Stimulated activated CD8-positive, alpha-beta memory T cell treated with anti-CD3 and anti-CD28 coated beads, Interleukin-2, amount 100 ng/mL, for 1 hour (primary cell): ENCODE measurements at regions not wholly inside any gene's neighbourhood (a gene's known extent, or its start where the extent isn't known, plus 50 kb on each side); places are given as distances from the start of the nearest gene placed in this dataset.

Experiments
- DNase-seq, 2 donors: peaks; one replicate each; pipeline ENCODE4 v3.0.0-alpha.2; 2020; ENCODE audit warnings: low read depth in 2 of 2

DNA sequence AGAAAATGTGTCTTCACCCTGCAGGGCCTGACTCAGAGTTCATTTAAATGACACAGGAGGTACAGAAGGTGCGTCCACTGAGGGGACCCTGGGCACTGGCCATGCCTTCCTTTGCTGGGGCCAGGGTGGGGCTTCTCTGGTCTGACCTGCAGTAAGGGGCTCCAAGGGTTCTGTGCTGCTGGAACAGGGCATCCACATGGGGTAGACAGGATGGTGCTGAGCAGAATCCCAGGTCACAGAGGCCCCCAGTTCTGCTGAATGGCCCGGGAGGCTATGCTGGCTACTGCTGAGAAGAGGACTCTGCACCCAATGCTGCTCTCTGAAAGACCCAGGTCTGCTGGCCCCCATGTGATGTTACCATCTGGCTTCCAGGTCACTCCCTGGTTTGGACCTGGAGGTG lies 150.4 kb upstream of the GGTLC1 start:
- no peak for DNase-seq

DNA sequence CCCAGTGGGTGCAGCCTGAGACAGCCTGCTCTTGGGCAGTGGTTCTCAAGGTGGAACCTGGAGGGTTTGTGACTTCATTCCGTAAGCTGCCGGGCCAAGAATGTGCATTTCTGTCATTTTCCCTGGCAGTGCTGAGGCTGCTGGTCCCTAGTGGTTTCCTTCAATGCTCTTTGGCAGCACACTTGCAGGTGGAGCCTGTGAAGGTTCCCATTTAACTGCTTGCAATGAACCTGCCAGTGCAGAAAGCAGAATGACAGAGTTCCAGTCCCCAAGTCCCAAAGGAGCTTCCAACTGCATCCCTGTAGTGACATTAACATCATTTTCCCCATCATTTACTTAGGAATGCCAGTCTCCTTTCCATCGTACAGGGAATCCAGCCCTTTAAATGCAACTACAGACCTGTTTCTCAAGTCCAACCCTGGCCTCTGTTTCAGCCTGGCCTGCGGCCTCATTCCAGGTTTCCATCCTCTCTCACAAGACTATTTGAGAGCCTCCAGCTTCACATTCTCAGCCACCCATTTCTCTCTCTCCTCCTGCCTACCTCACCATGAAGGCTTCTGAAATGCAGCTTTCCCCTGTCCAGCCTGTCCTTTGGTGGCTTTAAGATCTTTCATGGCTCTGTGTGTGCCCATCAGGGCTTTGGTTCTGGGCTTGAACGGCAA lies 149.7 kb upstream of the GGTLC1 start:
- no peak for DNase-seq

DNA sequence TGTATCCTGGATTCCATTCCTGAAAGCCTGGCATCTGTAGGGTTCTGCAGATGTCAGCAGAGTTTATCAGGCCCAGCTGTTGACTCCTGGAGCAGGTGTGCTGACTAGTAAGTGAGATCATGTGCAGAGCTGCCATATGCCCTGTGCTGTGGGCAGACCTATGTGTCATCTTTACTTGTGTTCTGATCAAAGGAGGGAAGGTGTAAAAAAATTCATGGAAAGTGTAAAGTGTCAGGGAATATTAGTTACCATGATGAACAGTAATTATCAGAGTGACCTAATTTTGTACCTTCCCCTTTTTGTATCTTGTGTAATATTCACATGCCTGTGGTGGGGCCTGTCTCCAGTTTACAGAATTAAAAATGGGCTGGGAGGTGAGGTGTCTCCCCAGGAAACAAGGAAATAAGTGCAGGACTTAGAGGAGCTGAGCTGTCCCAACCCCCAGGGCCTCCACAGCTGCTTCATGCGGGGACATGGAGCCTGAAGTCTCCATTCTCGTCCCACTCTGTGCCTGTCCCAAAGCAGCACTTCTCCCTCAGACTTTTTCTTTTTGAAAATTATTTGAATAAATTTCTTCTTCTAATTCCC lies 148.2 kb upstream of the GGTLC1 start:
- no peak for DNase-seq

DNA sequence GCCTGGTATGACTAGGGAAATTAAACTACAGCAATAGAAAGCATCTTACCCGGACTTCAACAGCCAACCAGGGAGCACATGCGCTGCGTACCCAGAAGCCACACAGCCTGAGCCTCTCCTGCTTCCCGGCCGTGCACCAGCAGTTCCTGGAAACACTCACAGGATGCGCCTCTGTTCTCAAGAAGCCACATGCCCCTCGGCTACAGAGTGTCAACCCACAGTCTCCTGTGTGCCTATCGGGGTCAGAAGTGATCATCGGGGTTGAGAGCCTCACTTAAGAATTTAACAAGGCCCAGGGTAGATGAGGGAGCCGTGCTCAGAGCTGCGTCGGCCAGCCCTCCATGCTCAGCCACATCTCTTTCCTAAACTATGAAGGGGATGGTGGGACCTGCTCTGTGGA lies 147.2 kb upstream of the GGTLC1 start:
- no peak for DNase-seq

DNA sequence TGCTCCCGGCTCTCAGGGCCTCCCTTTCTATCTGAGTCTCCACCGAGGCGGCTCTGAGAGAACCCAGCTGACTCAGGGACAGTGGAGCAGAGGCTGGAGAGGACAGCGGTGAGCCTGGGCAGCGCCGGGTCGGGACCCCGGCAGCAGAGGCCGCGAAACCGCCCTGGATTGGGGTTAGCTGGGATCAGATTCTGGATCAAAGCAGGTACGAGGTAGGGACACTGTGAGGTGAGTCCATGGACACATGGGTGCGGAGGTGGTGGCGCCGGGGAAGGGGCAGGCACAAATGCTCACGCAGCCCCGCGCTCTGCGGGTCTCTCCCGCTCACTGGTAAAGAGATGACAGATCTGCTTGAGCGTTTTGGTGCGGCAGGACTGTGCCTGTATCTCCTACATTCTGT lies 146.4 kb upstream of the GGTLC1 start:
- DNase-seq = no peak

DNA sequence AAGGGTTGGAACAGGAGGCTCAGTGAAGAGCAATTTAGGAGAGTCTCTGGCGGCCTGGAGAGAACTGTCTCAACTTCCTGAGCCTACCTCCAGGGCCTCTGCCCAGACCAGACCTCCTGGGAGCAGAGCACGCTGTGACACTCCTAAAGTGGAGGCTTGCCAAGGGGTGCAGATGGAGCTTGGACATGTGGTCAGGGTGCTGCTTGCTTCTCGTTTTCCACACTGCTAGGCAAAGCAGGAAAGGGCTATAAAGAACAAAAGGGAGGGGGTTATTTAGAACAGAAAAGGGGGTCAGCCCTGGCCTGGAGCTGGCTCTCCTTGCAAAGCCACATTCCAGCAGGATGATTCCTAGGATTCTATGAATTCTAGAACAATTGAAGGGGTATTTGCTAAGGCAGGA lies 145.7 kb upstream of the GGTLC1 start:
- DNase-seq = no peak

DNA sequence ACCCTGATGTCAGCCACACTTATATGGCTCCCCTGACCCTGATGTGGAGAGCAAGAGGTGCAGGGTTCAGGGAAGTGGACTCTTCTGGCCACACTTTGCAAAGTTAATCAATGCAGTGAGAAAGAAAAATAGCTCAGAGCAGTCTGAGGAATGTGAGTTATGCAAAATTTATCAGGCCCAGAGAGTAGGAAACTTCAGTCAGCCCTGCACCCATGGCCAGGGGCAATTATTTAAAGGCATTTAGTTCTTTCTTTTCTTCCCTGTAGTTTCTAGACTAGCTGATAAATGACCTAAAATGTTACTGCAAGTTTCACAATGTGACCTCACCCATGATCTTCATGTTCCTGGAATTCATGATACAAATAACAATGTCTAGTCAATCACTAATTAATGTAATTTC lies 143.7 kb upstream of the GGTLC1 start:
- DNase-seq = no peak

DNA sequence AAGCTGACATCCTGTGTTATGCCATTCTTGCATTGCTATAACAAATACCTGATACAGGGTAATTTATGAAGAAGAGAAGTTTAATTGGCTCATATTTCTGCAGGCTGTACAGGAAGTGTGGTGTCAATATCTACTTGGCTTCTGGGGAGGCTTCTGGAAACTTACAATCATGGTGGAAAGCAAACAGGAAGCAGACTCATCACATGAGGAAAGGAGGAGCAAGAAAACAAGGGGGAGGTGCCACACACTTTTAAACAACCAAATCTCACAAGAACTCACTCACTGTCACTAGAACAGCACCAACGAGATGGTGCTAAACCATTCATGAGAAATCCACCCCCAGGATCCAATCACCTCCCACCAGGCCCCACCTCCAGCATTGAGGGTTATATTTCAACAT lies 143.1 kb upstream of the GGTLC1 start:
- no peak for DNase-seq

DNA sequence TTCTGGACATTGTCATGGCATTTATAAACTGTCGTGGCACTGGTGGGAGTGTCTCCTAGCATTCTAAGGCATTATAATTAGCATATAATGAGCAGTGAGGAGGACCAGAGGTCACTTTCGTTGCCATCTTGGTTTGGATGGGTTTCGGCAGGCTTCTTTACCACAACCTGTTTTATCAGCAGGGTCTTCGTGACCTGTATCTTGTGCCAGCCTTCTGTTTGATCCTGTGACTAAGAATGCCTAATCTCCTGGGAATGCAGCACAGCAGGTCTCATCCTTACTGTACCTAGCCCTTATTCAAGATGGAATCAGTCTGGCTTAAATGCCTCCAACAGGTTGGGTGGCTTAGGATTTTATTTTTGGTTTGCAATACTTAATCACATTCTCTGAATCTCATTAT lies 142.7 kb upstream of the GGTLC1 start:
- DNase-seq = no peak

DNA sequence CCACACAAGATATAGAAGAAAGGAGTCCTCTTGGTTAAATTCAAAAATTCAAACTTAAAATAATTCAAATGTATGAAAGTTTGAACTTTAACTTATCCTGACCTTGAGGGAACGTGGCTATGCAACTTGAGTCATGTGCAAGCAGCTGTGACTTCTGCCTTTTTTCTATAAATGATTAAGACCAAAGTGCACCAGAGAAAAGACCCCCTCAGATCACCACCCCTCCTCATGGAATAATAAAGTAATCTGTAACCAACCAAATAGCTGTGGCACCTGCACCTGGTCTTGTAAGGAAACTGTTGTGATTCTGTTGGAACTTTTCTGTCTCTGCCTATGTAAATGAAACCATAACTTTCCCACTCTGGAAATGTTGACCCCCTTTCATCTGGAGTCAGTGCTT lies 141.1 kb upstream of the GGTLC1 start:
- DNase-seq = no peak

DNA sequence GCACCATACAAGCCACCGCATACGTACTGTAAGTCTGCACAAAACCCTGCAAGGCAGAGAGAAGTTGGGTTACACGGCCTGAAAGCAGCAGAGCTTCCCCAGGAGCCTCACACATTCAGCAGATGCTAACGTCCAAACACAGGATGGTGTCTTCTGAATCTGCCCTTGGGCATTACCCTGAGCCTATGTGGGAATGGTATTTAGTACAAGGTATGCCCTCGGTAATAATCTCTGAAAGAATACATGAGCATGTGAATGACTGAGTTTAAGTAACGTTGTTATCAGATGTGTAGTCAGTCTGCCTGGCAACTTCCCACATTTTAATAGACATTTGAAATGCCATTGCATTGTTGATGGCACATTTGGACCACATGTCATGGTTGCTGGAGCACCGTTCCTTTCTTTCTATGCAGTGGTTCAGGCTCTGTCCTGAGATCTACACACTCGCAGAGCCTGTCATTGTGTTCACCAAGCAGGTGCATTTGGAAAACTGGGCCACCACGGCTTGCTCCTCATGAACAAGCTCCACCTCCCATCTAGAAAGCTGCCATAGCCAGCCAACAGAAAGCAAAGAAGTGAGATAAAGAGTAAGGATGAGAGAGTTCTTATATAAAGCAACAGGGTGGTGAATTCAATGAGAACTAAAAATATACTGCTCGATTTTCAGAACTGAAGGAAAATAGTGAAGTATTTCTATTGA lies 136.5 kb upstream of the GGTLC1 start:
- no peak for DNase-seq

DNA sequence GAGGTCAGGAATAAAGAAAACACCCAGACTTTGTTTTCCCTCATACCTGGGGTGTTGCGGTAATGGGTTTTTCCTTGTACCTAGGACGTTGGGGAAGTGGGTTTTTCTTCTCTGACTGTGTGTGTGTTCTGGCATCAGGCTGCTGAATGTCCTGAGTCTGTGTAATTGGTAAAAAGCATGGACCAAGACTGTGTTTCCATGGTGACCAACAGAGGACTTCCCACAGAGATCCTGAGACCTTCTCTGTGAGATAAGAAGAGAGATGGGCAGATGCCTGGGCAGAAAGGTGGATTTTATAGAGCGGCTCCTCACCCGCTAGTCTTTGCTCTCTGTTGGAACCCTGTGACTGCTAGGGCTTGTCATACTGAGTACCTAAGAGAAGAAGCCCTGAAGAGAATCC lies 135.4 kb upstream of the GGTLC1 start:
- no peak for DNase-seq

DNA sequence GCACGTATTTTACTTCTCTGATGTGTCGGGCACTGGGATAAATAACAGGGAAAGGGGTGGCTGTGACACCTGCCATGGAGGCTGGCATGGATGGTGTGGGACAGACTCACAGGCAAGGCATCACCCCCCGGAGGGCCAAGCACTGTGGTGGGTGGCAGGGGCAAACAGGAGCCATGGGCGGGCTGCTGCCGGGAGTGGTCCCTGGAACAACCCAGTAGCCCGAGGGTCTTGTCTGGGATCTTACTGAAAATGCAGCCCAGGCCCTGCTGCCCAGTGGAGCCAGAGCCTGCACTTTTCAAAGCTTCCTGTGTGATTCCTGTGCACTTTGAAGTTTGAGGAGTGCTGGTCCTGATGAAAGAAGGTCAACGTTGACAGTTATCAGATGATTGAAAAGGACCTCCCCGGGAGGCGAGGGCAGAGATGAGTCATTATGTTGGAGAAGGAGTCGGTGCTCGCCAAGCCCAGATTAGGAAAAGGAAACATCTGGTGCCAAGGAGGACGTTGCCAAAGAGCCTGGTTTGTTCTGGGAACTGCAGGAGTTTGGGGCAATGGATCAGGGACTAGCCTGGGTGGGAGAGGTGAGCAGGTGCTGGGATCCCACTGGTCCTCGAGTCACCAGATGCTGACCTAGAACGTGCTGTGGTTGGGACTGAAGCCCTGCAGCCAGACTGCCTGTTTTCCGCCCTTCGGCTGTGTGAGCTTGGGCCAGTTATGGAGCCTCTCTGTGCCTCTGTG lies 130.0 kb upstream of the GGTLC1 start:
- DNase-seq = no peak

DNA sequence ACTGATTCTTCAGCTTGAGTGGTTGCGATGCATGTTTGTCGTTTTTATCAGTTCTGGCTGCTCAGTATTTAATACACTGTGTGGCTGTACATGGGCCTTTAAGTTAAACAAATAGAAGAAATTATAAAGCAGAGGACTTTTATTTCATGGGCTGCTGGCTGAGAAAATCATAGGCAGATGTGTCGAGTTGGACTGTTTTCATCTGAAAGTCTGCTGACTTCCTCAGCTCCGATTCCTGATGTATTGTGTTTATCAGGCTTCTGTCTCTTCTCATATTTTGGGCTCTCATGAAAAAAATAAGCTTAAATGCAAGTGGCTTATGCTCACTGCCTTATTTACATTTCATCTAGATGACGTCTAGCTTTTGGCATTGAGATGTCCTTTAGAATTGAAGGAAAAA lies 129.5 kb upstream of the GGTLC1 start:
- DNase-seq = no peak

DNA sequence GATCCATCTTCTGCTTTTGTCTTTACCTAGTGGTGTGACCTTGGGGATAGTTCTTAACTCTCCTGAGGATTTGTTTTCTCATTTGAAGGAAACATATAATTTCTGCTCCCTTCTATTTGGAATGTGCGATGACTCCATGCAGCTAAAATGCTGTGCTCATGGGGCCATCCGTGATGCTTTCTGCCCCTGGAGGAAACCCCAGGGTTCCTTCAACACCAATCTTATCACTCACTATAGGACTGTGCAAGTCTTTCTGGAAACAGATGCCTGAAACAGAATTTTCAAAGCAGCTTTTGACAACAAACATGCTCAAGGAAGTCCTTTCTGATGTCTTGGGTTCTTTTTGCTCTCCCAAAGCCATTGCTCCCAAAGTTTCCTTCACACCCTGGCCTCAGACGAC lies 128.8 kb upstream of the GGTLC1 start:
- DNase-seq = no peak

DNA sequence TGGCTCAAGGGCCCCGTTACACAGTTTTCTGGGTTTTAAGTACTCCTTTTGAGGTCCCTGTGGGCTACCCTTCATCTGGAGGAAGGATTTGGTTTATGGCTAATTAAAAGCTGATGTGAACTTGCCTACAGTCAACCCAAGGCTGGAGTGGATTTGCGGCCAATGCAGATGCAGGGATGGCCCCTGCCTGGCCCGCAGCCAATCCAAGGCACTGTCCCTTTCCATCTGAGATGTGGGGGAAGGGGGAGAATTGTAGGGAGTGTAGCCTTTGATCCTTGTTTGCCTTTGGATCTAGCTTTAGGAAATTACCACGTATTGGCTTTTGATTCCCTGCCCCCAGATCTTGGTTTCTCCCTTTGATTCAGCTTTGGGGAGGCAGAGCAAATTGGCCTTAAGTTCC lies 128.0 kb upstream of the GGTLC1 start:
- no peak for DNase-seq

DNA sequence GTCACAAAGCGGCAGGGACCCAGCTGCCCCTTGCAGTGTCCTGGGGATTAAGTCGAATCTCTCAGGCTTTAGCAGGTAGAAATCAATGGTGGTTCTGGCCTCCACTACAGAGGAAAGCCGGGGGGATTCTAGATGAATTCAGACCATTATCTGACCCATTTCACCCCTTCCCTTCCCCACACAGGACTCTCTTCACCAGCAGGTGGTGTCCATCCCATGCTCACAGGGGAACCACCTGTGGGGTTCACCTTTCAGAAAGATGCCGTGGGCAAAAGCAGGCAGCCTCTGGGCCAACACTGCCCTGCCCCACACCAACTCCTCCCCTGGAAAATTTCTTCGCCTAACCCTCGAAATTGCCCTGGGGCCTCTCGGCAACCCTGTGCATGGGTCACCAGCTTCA lies 123.8 kb upstream of the GGTLC1 start:
- no peak for DNase-seq

DNA sequence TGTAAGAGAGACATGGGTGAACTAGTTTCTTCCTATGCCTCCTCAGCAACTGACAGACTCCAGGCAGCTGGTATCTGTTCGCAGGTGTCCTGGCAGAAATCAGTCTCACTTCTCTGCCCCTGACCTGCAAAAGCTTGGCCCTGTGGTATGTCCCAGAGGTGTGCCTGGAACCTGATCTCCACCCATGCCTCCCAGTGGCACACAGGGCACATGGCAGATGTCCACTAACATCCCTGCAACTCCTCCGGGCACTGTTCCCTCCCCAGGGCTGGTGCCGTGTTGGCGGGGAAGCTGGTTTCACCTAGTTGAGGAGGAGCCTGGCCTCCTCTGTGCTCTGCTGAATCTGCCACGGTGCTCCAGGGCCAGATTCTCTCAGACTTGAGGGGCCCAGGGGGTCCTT lies 123.3 kb upstream of the GGTLC1 start:
- no peak for DNase-seq

DNA sequence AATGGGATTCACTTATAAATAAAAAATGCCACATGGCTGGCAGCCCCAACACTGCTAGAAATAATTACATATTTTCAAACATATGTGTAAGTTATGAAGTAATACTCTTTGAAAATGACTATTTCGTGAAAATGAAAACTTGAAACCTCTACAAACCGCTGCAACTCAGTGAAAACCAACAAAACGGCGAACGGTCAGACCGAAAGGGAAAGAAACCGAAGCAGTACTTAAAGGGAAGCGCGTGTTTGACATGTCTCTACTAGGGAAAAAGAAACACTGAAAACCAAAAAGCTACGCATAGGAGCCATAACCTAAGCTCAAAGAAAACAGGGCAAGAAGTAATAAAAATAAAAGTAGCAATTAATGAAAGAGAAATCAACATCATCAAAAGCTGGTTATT lies 121.0 kb upstream of the GGTLC1 start:
- no peak for DNase-seq

DNA sequence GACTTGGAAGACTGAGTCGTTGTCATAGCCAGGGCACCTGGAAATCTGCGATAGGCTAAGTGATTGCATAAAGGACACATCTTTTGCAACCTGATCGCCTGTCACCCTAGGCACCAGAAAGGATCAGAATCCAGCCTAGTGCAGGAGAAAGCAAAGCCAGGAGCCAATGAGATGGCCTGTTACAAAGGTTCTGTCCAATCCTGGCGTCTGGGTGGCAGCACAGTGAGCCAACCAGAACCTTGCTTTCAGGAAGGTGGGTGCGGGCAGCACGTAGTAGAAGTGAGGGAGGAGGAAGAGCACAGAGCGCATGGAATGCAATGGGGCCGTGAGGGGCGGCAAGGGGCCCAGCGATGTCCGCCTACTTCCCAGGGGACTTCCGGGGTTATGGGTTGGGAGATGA lies 120.4 kb upstream of the GGTLC1 start:
- DNase-seq = no peak

DNA sequence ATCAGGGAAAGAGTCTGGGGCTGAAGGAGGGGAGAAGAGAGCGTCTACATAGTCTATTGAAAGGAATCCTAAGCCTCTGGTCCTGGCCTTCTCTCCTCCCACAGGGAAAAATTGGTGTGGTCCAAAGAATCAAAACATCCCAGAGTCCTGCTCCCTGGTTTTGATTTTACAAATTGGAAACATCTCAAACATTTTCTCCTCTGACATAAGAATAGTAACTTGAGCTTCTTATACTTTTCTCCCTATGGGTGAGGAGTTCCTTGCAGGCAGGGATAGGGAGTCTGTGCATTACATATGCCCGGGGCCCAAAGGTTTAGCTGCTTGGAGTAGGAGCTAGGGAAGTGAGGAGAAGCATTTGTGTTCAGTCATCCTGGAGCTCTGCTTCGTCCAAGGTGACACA lies 120.0 kb upstream of the GGTLC1 start:
- DNase-seq = no peak

DNA sequence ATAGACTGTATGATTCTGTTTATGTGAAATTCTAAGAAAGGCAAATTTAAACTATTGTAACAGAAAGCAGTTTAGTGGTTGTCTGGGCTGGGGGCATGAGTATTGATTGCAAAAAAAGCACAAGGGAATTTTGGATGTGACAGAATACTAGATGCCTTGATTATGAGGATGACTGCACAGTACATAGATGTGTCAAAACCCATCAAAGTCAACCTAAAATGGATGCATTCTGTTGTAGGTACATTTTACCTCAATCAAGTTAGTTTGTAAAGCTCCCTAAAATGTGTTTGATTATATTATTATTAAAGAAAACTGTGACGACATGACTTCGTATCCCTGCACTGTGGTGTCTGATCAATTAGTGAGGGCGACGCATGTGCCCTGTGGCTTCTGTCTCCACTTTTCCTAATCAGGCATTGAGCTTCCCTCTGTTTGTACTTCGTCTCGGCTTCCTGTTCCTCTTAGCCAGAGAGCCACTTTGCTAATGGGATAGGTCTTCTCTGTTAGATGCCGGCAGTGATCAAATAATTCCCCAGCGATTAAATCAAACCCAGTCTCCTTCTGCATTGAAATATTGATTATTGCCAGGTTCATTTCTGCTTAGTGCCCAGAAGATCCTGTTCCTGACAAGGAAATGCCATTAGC lies 118.3 kb upstream of the GGTLC1 start:
- DNase-seq = no peak
